ENCODE measurements at regions not wholly inside any gene's neighbourhood (a gene's known extent, or its start where the extent isn't known, plus 50 kb on each side); places are given as distances from the start of the nearest gene placed in this dataset.

GRCh38 chr2:7773362-7774360, 856.4 kb downstream of the RNF144A start:
- no peak for DNase-seq

DNA sequence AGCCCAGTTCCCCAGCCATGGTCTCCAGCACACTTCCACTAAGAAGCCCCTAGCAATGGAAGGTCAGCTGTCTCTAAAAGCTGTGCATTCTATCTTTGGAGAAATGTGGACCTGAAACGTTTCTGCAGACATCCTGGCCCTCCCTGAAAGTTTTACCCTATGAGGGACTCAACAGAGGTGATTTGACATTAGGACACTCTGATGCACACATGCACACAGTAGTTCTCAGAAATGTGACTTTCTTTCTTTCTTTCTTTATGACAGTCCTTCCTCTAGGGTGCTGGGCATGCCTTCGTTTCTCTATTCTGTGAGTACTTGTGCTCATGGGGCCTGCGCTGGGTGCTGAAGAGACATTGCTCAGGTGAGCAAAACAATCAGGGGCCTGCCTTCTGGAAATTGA, 857.3 kb downstream of the RNF144A start:
- no peak for DNase-seq

GRCh38 chr2:7777668-7778067, 860.5 kb downstream of the RNF144A start:
- DNase-seq = no peak

- no peak for DNase-seq
Measured at GRCh38 chr2:7780321-7780720, 863.1 kb downstream of the RNF144A start.

GRCh38 chr2:7785700-7786099, 868.5 kb downstream of the RNF144A start:
- DNase-seq = no peak

DNA sequence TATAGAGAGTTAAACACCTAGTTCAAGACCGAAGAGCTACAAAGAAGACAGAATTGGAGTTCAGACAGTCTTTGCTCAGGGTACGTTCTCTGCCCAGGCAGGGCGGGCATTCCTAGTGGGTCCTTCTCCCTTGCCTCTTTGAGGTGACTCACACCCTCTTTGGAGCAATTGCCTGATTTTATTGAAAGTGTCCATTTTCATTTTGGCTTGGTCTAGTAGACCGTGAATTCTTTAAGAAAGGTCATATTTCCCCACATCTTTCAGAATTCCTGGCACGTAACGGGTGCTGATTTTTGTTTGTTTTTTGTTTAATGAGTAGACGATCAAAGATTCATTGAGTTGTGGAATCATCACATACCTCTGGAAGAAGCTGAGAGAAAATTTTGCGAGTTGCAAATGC, 871.5 kb downstream of the RNF144A start:
- DNase-seq = no peak

- DNase-seq = peak; percentile 65
Measured at GRCh38 chr2:7792031-7792651, 874.9 kb downstream of the RNF144A start.

GRCh38 chr2:7795778-7796563, 878.8 kb downstream of the RNF144A start:
- peak; percentile 42 for DNase-seq

DNA sequence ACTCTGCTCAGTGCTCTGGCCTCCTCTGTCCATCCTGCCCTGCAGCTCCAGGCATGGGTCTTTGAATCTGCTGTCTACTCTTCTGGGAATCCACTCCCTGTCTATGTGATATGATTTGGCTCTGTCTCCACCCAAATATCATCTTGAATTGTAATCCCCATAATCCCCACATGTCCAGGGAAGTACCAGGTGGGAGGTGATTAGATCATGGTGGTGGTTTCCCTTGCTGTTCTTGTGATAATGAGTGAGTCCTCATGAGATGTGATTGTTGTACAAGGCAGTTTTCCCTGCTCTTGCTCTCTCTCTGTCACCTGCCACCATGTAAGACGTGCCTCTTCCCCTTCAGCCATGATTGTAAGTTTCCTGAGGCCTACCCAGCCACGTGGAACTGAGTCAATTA, 881.8 kb upstream of the ID2 start:
- no peak for DNase-seq

GRCh38 chr2:7801212-7801611, 880.6 kb upstream of the ID2 start:
- DNase-seq = no peak

DNA sequence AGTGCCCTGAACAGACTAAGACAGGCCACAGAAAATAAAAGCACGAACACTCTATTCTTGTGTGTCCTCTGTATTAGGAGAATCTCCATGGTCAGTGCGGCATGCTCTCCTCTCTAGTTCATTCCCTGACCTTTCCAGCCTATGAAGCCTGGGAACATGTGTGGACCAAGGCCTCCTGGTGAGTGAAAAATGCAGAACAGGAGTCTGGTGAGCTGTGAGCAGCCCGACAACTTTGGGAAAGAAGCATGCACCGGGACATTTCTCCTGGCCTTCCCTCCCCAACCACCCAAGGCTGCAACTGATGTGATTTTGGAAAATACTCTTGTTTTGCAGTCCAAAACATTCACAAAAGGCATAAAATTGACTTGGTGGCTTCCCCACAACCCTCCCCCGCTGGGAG, 878.3 kb upstream of the ID2 start:
- DNase-seq = no peak

DNA sequence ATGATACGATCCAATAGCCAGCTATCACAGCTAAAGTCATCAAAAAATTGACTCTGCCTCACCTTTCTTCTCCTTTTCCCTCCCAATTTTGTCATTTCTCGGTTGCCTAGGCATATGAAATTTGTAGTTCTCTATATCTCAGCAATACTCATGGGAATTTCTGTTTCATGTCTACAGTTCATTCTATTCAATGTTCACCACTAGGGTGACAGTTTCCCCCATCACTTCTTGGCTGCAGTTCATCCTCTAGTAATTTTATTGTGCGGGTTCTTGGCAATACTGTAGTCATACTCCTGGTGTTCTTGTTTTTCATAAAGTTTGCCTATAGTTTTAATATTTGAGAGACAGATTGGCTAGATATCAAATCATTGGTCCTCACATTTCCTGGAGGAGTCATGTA, 872.2 kb upstream of the ID2 start:
- DNase-seq = no peak

- DNase-seq = no peak
Measured at GRCh38 chr2:7811073-7811472, 870.8 kb upstream of the ID2 start.

DNA sequence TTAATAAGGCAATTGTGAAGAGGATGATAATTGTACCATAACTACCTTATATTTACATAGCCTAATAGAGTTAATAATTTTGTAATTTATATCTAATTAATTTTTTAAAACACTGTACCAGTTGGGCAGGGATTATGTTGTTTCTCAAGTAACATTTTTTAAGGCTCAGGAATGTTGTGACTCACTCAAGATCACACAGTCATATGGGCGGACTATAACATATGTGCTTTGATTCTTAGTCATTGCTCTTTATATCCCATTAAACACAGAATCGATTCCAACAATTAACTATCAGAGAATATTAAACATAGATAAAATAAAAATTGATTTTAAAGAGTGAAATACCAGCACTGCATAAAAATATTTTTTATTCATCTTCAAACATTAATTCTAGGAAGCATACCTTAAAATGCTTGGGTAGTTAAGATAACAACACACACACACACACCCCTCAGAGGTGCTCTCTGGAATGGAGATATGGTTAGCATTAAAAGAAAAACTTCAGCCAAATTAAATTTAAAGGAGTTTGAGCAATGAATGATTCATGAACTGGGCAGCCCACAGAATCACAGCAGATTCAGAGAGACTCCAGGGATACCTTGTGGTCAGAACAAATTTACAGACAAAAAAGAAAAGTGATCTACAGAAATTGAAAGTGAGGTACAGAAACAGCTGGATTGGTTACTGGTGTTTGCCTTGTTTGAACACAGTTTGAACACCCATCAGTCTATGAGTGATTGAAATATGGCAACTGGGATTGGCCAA, 869.4 kb upstream of the ID2 start:
- DNase-seq = no peak

DNA sequence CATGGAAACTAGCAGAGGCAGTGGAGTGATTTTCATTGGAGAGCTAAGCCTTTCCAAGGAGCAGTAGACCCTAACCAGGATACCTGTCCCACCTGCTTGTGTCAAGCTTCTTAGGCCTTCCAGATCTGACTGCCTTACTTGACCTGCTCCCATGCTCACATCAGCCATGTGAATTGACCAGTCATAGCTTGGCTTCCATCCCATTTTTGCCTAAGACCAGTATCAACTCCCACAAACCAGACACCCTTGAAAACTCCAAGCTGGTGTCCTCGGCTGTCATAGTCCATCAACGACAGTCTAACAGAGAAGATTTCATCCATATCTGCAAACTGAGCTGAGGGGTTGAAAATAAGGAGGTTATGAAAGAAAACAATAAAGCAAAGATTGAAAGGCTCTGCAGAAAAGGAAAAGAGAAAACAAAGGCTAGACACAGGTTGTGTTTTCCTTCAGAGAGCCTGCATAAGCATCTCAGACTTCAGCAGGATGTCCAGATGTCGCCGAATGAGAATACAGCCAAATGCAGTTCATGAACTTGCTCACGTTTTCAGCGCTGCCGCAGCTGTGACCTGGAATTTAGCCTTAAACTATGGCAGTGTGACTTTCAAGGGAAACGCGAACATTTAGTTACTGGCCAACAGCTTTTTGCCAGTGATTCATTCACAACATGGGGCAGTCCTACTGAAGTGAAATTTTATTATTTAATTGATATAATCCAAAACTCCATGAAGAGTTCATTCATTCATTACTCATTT, 868.1 kb upstream of the ID2 start:
- no peak for DNase-seq

DNA sequence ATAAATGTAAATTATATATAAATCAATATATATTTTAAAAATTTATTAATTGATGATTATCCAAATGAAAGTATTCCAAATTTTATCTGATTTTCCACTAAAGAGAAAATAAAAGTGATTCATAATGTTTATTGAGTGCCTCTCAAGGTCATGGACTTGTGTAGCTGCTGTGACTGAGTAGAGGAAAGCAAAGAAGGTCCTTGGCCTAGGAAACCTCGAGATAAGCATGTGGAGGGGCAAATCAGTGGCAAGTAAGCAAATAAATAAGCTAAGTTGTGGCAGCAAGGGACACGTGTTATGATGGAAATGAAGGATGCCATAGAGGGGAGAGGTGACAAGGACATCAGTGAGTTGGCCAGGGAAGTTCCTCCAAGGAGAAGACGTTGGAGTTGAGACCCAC, 866.1 kb upstream of the ID2 start:
- DNase-seq = no peak

GRCh38 chr2:7816233-7816632, 865.6 kb upstream of the ID2 start:
- DNase-seq = no peak

GRCh38 chr2:7816944-7817343, 864.9 kb upstream of the ID2 start:
- no peak for DNase-seq

GRCh38 chr2:7819316-7819715, 862.5 kb upstream of the ID2 start:
- DNase-seq = no peak

DNA sequence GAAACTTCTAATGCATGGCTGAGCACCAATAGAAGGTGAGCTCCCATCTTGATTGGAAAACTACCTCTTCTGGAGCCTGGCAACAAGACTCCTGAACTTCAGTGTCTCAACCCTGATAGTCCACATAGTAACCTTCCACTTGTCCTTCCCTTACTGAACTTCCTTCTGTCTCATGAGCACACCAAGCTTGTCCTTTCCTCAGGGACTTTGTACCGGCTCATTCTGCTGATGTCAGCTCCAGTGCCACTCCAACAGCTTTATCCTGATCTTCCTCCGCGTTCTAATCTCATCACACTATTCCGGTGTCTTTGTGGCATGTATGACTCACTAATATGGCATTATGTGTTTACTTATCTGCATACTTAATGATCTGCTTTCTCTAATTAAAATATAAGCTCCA, 862.0 kb upstream of the ID2 start:
- DNase-seq = no peak

DNA sequence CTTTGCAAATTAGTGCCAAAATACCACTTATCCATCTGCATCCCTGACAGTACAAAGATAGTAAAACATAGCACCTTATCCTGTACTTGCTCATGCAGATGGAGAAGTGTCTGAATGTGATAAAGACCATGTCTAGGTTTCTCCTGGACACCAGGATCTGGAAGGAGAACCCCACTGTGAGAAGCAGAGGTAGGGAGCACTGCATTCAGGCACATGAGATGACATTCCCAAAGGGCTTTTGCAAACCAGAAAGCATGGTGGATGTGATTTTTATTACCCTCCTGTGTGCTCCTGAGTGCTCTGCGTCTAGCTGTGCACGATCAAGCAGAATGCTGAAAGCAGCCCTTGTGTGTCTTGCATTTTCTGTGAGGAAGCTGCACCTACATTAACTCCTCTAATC, 857.6 kb upstream of the ID2 start:
- no peak for DNase-seq
